ENCODE measurements at regions not wholly inside any gene's neighbourhood (a gene's known extent, or its start where the extent isn't known, plus 50 kb on each side); places are given as distances from the start of the nearest gene placed in this dataset.

DNA sequence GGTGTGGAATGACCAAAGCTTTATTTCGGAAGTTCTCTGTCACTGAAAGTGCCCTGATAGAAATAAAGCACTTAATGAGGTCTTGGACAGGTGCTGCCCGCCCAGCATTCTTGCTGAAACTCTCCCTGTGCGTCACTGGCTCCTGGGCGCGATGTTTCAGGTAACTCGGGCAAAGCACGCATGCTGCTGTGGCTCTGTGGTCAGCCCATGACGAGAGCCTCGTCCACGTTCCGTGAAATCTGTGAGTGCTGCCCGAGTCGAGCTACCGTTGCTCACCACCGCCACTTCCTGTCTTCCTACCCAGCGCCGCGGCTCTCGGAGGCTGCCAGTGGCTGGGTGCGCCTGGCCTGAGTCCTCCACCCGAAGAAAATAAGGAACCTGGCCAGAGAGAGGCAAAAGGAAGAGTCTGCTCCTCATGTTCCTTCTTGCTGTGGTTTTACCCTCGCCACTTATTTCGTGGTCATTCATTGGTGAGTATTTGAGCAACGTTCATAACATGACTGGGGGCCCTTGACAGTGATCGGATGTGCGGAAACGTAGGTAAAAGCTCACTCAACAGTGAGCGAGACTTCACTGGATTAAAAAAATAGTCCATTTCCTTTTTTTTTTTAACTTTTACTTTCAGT lies 95.5 kb downstream of the MAP3K8 start:
- TF ChIP-seq, protein P1, sequence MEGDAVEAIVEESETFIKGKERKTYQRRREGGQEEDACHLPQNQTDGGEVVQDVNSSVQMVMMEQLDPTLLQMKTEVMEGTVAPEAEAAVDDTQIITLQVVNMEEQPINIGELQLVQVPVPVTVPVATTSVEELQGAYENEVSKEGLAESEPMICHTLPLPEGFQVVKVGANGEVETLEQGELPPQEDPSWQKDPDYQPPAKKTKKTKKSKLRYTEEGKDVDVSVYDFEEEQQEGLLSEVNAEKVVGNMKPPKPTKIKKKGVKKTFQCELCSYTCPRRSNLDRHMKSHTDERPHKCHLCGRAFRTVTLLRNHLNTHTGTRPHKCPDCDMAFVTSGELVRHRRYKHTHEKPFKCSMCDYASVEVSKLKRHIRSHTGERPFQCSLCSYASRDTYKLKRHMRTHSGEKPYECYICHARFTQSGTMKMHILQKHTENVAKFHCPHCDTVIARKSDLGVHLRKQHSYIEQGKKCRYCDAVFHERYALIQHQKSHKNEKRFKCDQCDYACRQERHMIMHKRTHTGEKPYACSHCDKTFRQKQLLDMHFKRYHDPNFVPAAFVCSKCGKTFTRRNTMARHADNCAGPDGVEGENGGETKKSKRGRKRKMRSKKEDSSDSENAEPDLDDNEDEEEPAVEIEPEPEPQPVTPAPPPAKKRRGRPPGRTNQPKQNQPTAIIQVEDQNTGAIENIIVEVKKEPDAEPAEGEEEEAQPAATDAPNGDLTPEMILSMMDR (IDR thresholded peaks at IDR 0.05): no peak
- peak in 1 of 4 donors; percentile 45 for TF ChIP-seq POLR2A (IDR thresholded peaks at IDR 0.05)

All from esophagus squamous epithelium (tissue), 4 donors.